NCI-H2081 (cell line): ENCODE measurements at regions not wholly inside any gene's neighbourhood (a gene's known extent, or its start where the extent isn't known, plus 50 kb on each side); places are given as distances from the start of the nearest gene placed in this dataset.
A peak's percentile ranks its signal among the peaks of the same experiment; 100 is the strongest.

Experiments
- DNase-seq, 2 experiments: peaks; one replicate each; lab custom pipeline; 2025; lab: John Stamatoyannopoulos, UW

DNA sequence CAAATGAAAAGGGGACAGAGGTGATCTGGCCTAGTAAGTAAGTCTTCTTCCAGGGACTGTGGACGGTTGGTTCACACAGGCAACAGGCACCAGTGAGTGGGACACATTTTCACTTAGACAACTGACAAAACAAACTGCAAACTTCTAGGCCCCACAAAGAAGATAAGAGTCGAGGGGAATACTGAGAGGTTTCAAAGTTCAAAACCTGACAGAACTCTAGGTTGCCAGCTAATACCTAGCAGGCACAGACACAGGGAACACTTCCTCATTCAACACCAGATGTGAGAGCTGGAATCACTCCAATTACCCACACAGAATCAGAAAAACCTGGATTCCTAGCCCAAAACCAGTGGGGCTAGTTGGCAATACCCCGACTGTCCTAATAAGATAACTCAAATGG lies 621.7 kb downstream of the ZPLD1 start:
- DNase-seq = no peak

DNA sequence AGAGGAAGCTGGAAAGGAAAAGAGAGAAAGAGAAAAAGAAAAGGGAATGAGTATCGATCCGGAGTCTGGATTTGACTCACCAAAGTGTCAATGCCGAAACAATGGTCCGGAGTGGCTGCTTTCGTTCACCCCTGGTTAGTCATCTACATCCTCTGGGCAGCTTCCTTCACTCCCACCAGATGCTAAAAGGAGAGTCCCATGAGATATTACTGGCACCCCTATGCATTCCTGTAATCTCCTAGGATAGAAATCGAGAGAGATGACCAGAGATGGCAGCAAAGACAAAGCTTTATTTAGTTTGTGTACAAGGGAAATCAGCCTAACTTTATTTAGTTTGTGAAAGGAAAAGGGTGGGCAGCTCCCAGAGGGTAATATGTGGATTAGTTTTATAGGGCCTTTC lies 622.2 kb downstream of the ZPLD1 start:
- DNase-seq = no peak

DNA sequence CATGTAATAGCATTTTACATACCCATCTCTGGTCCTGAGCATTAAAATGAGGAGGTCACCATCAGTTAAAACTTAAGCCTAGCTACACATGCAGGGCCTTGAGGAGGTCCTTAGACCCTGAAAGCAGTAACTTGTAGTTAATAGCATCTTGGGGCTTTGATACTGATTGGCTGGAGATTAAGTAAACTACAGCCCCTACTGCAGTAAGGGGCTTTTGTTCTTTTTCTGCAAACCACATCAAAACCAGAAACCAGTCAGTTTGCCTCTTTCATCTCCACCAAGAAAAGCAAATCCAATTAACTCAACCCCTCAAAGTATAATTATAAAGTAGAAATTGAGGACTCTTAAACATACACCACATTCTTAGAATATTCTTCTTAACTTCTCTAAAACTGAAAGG lies 622.7 kb downstream of the ZPLD1 start:
- DNase-seq = no peak

GRCh38 chr3:103059432-103059831 lies 624.6 kb downstream of the ZPLD1 start:
- DNase-seq = no peak

DNA sequence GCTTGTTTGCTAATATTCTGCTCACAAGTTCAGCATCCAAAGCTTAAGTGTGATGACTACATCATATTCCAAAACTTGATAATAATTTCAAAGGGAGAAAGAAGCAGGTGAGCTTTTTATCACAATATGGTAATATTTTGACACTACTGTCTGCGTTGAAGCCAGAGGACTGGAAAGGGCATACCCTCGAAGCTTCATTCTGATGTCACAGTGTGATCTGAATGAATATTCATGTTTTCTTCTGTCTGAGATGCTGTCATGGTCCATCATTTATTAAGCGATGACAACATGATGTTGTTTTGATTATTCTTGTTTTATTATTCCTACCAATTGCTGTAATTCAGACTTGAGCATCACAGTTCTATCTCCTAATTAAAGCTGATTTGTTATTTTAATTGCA lies 625.4 kb downstream of the ZPLD1 start:
- no peak for DNase-seq

DNA sequence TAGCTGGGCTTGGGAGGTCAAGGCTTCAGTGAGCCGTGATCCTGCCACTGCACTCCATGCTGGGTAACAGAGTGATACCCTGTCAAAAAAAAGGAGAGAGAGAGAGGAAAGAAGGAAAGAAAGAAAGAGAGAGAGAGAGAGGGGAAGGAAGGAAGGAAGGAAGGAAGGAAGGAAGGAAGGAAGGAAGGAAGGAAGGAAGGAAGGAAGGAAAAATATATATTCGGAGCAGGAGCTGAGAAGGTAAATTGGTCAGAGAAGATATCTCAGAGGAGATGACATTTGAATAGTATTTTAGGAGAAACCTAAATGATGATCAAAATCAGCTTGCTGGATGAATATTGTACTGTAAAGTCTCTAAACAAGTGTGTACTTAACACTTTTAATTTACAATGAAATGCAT lies 633.1 kb downstream of the ZPLD1 start:
- no peak for DNase-seq

- no peak for DNase-seq
Measured at GRCh38 chr3:103075282-103075681, 640.5 kb downstream of the ZPLD1 start.

DNA sequence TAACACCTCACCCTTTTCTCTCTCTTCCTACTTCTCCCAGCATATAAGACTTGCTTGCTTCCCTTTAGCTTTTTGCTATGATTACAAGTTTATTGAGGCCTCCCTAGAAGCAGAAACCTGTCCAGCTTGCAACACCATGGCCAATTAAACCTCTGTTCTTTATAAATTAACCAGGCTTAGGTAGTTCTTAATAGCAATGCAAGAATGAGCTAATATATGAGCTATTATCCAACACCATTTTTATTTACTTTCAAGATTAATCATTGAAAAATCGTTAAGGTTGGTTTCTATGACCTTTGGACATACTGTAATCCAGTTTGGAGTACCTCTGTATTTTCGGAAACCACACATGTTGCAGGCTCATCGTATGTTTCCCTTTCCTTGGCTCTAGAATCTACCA lies 643.1 kb downstream of the ZPLD1 start:
- DNase-seq = no peak

DNA sequence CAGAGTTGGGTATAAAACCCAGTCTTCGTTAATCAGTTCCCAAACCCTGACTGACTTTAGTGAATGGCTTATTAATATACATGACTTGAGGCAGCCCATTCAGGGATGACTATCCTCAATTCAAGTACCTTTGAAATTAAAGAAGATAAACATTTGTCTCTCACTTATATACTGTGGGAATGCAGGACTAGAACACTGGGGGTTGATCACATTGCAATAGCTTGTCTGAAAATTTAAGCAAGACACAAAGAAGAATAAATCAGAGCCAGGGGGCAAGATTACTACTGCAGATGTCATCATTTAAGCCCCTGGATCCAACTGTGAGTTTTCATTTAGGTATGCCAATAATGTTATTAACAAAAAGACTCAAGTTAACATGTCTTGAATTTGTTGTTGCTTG lies 647.7 kb downstream of the ZPLD1 start:
- DNase-seq = no peak

GRCh38 chr3:103083848-103084631 lies 649.2 kb downstream of the ZPLD1 start:
- peak in 1 of 2 experiments; percentile 40 for DNase-seq

DNA sequence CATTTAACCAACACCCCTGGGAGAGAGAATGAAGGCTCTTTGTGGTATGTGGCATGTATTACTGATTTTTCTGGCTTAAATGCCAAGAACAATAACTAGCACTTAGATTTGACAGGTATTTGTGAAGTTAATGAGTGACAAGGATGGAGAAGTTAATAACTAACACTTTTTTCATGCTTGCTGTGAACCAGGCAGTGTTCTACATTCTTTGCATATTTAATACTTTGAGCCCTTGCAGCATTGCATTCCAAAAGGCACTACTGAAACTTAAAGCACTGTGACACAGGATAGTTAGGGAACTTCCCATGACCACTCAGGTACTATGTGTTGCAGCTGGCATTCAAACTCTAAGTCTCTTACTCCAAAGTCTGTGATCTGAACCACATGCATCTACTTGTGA lies 650.6 kb downstream of the ZPLD1 start:
- DNase-seq = no peak

- no peak for DNase-seq
Measured at GRCh38 chr3:103089758-103090157, 654.9 kb downstream of the ZPLD1 start.

- DNase-seq = no peak
Measured at GRCh38 chr3:103105206-103105605, 670.4 kb downstream of the ZPLD1 start.

DNA sequence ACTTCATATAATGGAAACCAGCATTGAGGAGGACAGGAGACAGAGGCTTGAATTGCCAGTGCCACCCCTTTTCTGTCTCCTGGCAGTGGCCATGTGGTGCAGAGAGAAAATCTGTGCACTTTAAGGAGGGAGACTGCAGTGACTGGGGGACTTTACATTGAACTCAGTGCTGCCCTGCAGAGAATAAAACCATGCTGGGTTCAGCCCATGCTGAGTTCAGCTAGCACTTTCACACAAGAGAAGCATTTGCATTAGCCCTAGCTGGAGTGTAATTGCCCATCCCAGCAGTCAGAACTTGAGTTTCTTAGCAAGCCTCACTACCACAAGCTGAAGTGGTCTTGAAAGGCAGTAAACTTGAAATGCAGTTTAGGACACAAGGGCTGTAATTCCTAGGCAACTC lies 677.5 kb downstream of the ZPLD1 start:
- DNase-seq = no peak

GRCh38 chr3:103126115-103126514 lies 691.3 kb downstream of the ZPLD1 start:
- DNase-seq = no peak

GRCh38 chr3:103127098-103127630 lies 692.3 kb downstream of the ZPLD1 start:
- DNase-seq = no peak

DNA sequence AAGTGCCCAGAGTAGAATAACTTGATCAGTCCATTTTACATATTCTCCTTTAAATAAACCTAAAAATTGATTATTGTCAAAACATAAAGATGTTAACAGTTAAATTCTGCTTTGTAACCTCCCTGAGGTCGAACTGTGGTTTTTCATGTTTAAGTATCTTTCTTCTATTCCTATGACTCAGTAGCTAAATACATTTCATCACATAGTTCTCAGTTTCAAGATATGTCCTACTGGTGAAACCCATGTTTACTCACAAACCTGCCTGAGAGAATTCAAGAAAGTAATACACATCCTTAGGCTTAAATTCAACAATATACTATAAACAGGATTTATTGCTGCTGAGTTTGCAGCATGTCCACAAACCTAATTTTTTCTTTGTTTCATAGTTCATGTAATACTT lies 692.9 kb downstream of the ZPLD1 start:
- DNase-seq = no peak

- DNase-seq = no peak
Measured at GRCh38 chr3:103134023-103134724, 699.4 kb downstream of the ZPLD1 start.

GRCh38 chr3:103136621-103137020 lies 701.8 kb downstream of the ZPLD1 start:
- no peak for DNase-seq

GRCh38 chr3:103137830-103138229 lies 703.0 kb downstream of the ZPLD1 start:
- DNase-seq = no peak

- DNase-seq = no peak
Measured at GRCh38 chr3:103158183-103158582, 723.4 kb downstream of the ZPLD1 start.

- no peak for DNase-seq
Measured at GRCh38 chr3:103166890-103167289, 732.1 kb downstream of the ZPLD1 start.

- no peak for DNase-seq
Measured at GRCh38 chr3:103167850-103168249, 733.0 kb downstream of the ZPLD1 start.
